Stimulated activated CD4-positive, alpha-beta T cell treated with anti-CD3 and anti-CD28 coated beads, Interleukin-4, amount 100 ng/mL, for 1 hour (primary cell): ENCODE measurements at regions not wholly inside any gene's neighbourhood (a gene's known extent, or its start where the extent isn't known, plus 50 kb on each side); places are given as distances from the start of the nearest gene placed in this dataset.
"Not testable (repeated sequence)": the region's sequence is repeated elsewhere in the genome, so short reads cannot be mapped to it uniquely, and the experiment has no call there.

Source experiments
- DNase-seq: peaks from one replicate; pipeline ENCODE4 v3.0.0-alpha.2; 2020

GRCh38 chr1:22336696-22337545 is 114.7 kb upstream of the ZBTB40 start:
- DNase-seq = not testable (repeated sequence)

GRCh38 chr1:22338071-22338765 is 113.4 kb upstream of the ZBTB40 start:
- no peak for DNase-seq

- no peak for DNase-seq
Observed at GRCh38 chr1:22339237-22339636, 112.4 kb upstream of the ZBTB40 start.

GRCh38 chr1:22340066-22340465 is 111.6 kb upstream of the ZBTB40 start:
- no peak for DNase-seq

GRCh38 chr1:22340873-22341272 is 110.8 kb upstream of the ZBTB40 start:
- no peak for DNase-seq

GRCh38 chr1:22341791-22342605 is 109.7 kb upstream of the ZBTB40 start:
- DNase-seq = no peak

- DNase-seq = no peak
Observed at GRCh38 chr1:22342734-22343191, 108.9 kb upstream of the ZBTB40 start.

GRCh38 chr1:22343456-22344328 is 108.0 kb upstream of the ZBTB40 start:
- no peak for DNase-seq

GRCh38 chr1:22344329-22344630 is 107.4 kb upstream of the ZBTB40 start:
- DNase-seq = no peak

GRCh38 chr1:22344851-22345560 is 106.6 kb upstream of the ZBTB40 start:
- no peak for DNase-seq

- no peak for DNase-seq
Observed at GRCh38 chr1:22347854-22348760, 103.5 kb upstream of the ZBTB40 start.

- no peak for DNase-seq
Observed at GRCh38 chr1:22349362-22350043, 102.1 kb upstream of the ZBTB40 start.

- DNase-seq = no peak
Observed at GRCh38 chr1:22350171-22350923, 101.3 kb upstream of the ZBTB40 start.

- no peak for DNase-seq
Observed at GRCh38 chr1:22350924-22351767, 100.5 kb upstream of the ZBTB40 start.

GRCh38 chr1:22351768-22352080 is 99.9 kb upstream of the ZBTB40 start:
- no peak for DNase-seq

- DNase-seq = no peak
Observed at GRCh38 chr1:22352355-22352754, 99.3 kb upstream of the ZBTB40 start.

- DNase-seq = no peak
Observed at GRCh38 chr1:22352896-22353295, 98.8 kb upstream of the ZBTB40 start.

GRCh38 chr1:22359427-22359826 is 92.2 kb upstream of the ZBTB40 start:
- no peak for DNase-seq
